SK-N-SH treated with all-trans-retinoic acid at 6 μM for 48 hours (cell line): ENCODE measurements at regions not wholly inside any gene's neighbourhood (a gene's known extent, or its start where the extent isn't known, plus 50 kb on each side); places are given as distances from the start of the nearest gene placed in this dataset.
"Not testable (repeated sequence)": the region's sequence is repeated elsewhere in the genome, so short reads cannot be mapped to it uniquely, and the experiment has no call there.

ENCODE experiments used
- ATAC-seq: fragments of 200-7000 bp; cut with Tn5 transposase; 3 replicates; pipeline ENCODE4 v1.9.1; 2020; ENCODE audit warnings: mild to moderate bottlenecking, moderate library complexity
- ARNTL ChIP-seq: fragments of 450-650 bp; formaldehyde crosslinking; IDR thresholded peaks from 2 replicates; pipeline ENCODE4 v1.5.0; 2020; ENCODE audit warnings: low read depth, mild to moderate bottlenecking, moderate library complexity, borderline replicate concordance
- CREB5 ChIP-seq: fragments of 250-450 bp; sonication (Bioruptor Pico); IDR thresholded peaks from 2 replicates; pipeline ENCODE4 v1.5.1; 2020; ENCODE audit warnings: low read depth, mild to moderate bottlenecking, moderate library complexity
- CSDC2 ChIP-seq: fragments of 250-450 bp; sonication (Bioruptor Pico); IDR thresholded peaks from 2 replicates; pipeline ENCODE4 v1.5.0; 2020; ENCODE audit warnings: mild to moderate bottlenecking, moderate library complexity
- CSRNP3 ChIP-seq: fragments of 250-450 bp; sonication (Bioruptor Pico); IDR thresholded peaks from 2 replicates; pipeline ENCODE4 v1.5.1; 2021; ENCODE audit warnings: mild to moderate bottlenecking, moderate library complexity
- GLIS3 ChIP-seq: fragments of 250-450 bp; sonication (Bioruptor Pico); IDR thresholded peaks from 2 replicates; pipeline ENCODE4 v1.5.0; 2020; ENCODE audit warnings: mild to moderate bottlenecking, moderate library complexity
- ISL1 ChIP-seq: fragments of 250-450 bp; sonication (Bioruptor Pico); IDR thresholded peaks from 2 replicates; pipeline ENCODE4 v2.1.2; 2022; ENCODE audit warnings: mild to moderate bottlenecking, moderate library complexity
- OSR1 ChIP-seq: fragments of 250-450 bp; sonication (Bioruptor Pico); IDR thresholded peaks from 2 replicates; pipeline ENCODE4 v1.8.0; 2022; ENCODE audit warnings: moderate library complexity, mild to moderate bottlenecking, inconsistent platforms
- PATZ1 ChIP-seq: fragments of 250-450 bp; sonication (Bioruptor Pico); IDR thresholded peaks from 2 replicates; pipeline ENCODE4 v1.8.0; 2020; ENCODE audit warnings: mild to moderate bottlenecking, moderate library complexity, borderline replicate concordance
- POU6F1 ChIP-seq: fragments of 250-450 bp; sonication (Bioruptor Pico); IDR thresholded peaks from 2 replicates; pipeline ENCODE4 v1.8.0; 2021; ENCODE audit warnings: low read depth, mild to moderate bottlenecking, moderate library complexity, borderline replicate concordance
- PPARA ChIP-seq: fragments of 250-450 bp; sonication (Bioruptor Pico); IDR thresholded peaks from 2 replicates; pipeline ENCODE4 v1.5.0; 2020; ENCODE audit warnings: mild to moderate bottlenecking, borderline replicate concordance
- RARB ChIP-seq: fragments of 250-450 bp; sonication (Bioruptor Pico); IDR thresholded peaks from 2 replicates; pipeline ENCODE4 v1.8.0; 2021; ENCODE audit warnings: mild to moderate bottlenecking, moderate library complexity
- SNAI2 ChIP-seq: fragments of 250-450 bp; sonication (Bioruptor Pico); IDR thresholded peaks from 2 replicates; pipeline ENCODE4 v1.5.0; 2020; ENCODE audit warnings: mild to moderate bottlenecking, moderate library complexity
- TCF4 ChIP-seq: fragments of 250-450 bp; sonication (Bioruptor Pico); IDR thresholded peaks from 2 replicates; pipeline ENCODE4 v1.8.0; 2021; ENCODE audit warnings: mild to moderate bottlenecking, moderate library complexity, borderline replicate concordance
- TOX ChIP-seq: fragments of 250-450 bp; sonication (Bioruptor Pico); IDR thresholded peaks from 2 replicates; pipeline ENCODE4 v1.8.0; 2021; ENCODE audit warnings: mild to moderate bottlenecking, moderate library complexity, borderline replicate concordance
- TSHZ2 ChIP-seq: fragments of 250-450 bp; sonication (Bioruptor Pico); IDR thresholded peaks from 2 replicates; pipeline ENCODE4 v1.5.0; 2020; ENCODE audit warnings: mild to moderate bottlenecking, moderate library complexity
- ZC3H10 ChIP-seq: fragments of 250-450 bp; sonication (Bioruptor Pico); IDR thresholded peaks from 2 replicates; pipeline ENCODE4 v1.5.1; 2021; ENCODE audit warnings: mild to moderate bottlenecking, moderate library complexity
- ZFP3 ChIP-seq: fragments of 250-450 bp; sonication (Bioruptor Pico); IDR thresholded peaks from 2 replicates; pipeline ENCODE4 v1.5.0; 2020; ENCODE audit warnings: mild to moderate bottlenecking, moderate library complexity
- ZFP30 ChIP-seq: fragments of 450-650 bp; formaldehyde crosslinking; IDR thresholded peaks from 2 replicates; pipeline ENCODE4 v1.5.0; 2022; ENCODE audit warnings: mild to moderate bottlenecking, moderate library complexity
- ZNF565 ChIP-seq: fragments of 450-650 bp; formaldehyde crosslinking; conservative IDR thresholded peaks from 2 replicates; pipeline ENCODE4 v1.5.0; 2020; ENCODE audit warnings: low read depth, mild to moderate bottlenecking, moderate library complexity
- ZNF70 ChIP-seq: fragments of 450-650 bp; formaldehyde crosslinking; IDR thresholded peaks from 2 replicates; pipeline ENCODE4 v1.5.0; 2020; ENCODE audit warnings: mild to moderate bottlenecking, moderate library complexity
- ZNF8 ChIP-seq: fragments of 450-650 bp; formaldehyde crosslinking; IDR thresholded peaks from 2 replicates; pipeline ENCODE4 v1.5.0; 2020; ENCODE audit warnings: mild to moderate bottlenecking, moderate library complexity

- TF ChIP-seq PATZ1 (no peak), CREB5 (CRISPR knock-in tag) (no peak), ZNF70 (no peak), TCF4 (CRISPR knock-in tag) (no peak), ZC3H10 (CRISPR knock-in tag) (no peak)
Observed at GRCh38 chr9:12425878-12426864, 267.0 kb upstream of the TYRP1 start (continued).

GRCh38 chr9:12439267-12439666 is 253.9 kb upstream of the TYRP1 start:
- ATAC-seq, result no peak
- TF ChIP-seq PPARA (CRISPR knock-in tag) (no peak), ZFP3 (CRISPR knock-in tag) (no peak), GLIS3 (CRISPR knock-in tag) (no peak), ZNF70 (no peak), TOX (CRISPR knock-in tag) (no peak), ZFP30 (no peak), CREB5 (CRISPR knock-in tag) (no peak), POU6F1 (CRISPR knock-in tag) (no peak), OSR1 (CRISPR knock-in tag) (no peak), ZC3H10 (CRISPR knock-in tag) (no peak), ISL1 (CRISPR knock-in tag) (no peak), ZNF565 (CRISPR knock-in tag) (no peak), ZNF8 (CRISPR knock-in tag) (no peak), RARB (CRISPR knock-in tag) (no peak), CSRNP3 (CRISPR knock-in tag) (no peak)

- ATAC-seq, result not testable (repeated sequence)
Observed at GRCh38 chr9:12441080-12441479, 252.1 kb upstream of the TYRP1 start.

- no peak for TF ChIP-seq GLIS3 (CRISPR knock-in tag)
- no peak for TF ChIP-seq ZFP30
- TF ChIP-seq CSDC2 (CRISPR knock-in tag), result no peak
- no peak for TF ChIP-seq ZC3H10 (CRISPR knock-in tag)
- no peak for TF ChIP-seq RARB (CRISPR knock-in tag)
- TF ChIP-seq POU6F1 (CRISPR knock-in tag), result no peak
- no peak for TF ChIP-seq TOX (CRISPR knock-in tag)
- TF ChIP-seq ARNTL (CRISPR knock-in tag), result no peak
- no peak for TF ChIP-seq CREB5 (CRISPR knock-in tag)
- no peak for TF ChIP-seq TSHZ2 (CRISPR knock-in tag)
- TF ChIP-seq OSR1 (CRISPR knock-in tag), result no peak
- TF ChIP-seq PPARA (CRISPR knock-in tag), result no peak
- TF ChIP-seq SNAI2, result no peak
- no peak for ATAC-seq
Observed at GRCh38 chr9:12441506-12441905, 251.7 kb upstream of the TYRP1 start.
